ENCODE measurements at regions not wholly inside any gene's neighbourhood (a gene's known extent, or its start where the extent isn't known, plus 50 kb on each side); places are given as distances from the start of the nearest gene placed in this dataset.

DNA sequence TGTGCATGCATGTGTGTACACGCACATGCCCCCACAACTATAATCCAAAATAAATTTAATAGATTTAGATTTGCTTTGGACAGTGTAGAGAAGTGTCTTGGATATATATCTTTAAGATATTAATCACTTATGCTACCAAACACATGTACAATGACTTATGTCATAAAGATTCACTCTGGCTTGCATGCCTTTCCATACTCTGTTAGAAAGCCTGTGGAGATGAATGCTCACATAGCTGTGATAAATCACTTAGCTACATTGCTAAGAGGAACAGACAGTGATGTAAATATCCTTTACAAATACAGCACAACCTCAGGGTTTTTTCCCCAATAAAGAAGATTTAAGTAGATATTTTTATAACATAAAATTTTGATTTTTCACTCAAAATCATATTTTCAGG is 2484.8 kb upstream of the PCDH20 start:
- TF ChIP-seq, protein P1, sequence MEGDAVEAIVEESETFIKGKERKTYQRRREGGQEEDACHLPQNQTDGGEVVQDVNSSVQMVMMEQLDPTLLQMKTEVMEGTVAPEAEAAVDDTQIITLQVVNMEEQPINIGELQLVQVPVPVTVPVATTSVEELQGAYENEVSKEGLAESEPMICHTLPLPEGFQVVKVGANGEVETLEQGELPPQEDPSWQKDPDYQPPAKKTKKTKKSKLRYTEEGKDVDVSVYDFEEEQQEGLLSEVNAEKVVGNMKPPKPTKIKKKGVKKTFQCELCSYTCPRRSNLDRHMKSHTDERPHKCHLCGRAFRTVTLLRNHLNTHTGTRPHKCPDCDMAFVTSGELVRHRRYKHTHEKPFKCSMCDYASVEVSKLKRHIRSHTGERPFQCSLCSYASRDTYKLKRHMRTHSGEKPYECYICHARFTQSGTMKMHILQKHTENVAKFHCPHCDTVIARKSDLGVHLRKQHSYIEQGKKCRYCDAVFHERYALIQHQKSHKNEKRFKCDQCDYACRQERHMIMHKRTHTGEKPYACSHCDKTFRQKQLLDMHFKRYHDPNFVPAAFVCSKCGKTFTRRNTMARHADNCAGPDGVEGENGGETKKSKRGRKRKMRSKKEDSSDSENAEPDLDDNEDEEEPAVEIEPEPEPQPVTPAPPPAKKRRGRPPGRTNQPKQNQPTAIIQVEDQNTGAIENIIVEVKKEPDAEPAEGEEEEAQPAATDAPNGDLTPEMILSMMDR (IDR thresholded peaks at IDR 0.05): no peak
- no peak for TF ChIP-seq POLR2A (IDR thresholded peaks at IDR 0.05)

Data from prostate gland (tissue), 2 donors.